CMK (cell line): ENCODE measurements at regions not wholly inside any gene's neighbourhood (a gene's known extent, or its start where the extent isn't known, plus 50 kb on each side); places are given as distances from the start of the nearest gene placed in this dataset.

ENCODE experiments used
- DNase-seq: peaks from one replicate; pipeline ENCODE4 v3.0.0-alpha.2; 2010; ENCODE audit warnings: low read depth

DNA sequence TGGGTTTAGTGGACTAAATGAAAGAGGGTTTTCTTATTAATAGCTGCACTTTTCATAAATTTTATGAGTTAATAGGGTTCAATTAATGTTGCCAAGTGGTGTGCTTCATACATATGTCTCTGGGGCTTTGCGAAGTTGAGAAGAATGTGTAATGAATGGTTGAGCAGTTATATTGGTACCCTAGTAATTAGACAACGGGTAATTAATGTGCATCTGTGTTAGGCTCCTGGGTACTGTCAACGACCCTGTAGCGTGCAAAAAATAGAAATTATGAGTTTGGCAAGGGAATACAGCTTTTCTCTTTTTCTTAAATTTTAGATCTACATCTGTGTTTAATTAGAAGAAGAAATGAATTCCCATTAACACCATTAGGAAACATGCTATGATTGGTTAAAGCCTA, 1027.7 kb downstream of the ARAP2 start:
- DNase-seq = no peak

GRCh38 chr4:35217331-35217730, 1027.0 kb downstream of the ARAP2 start:
- DNase-seq = no peak

- DNase-seq = no peak
Measured at GRCh38 chr4:35228313-35228712, 1016.0 kb downstream of the ARAP2 start.

DNA sequence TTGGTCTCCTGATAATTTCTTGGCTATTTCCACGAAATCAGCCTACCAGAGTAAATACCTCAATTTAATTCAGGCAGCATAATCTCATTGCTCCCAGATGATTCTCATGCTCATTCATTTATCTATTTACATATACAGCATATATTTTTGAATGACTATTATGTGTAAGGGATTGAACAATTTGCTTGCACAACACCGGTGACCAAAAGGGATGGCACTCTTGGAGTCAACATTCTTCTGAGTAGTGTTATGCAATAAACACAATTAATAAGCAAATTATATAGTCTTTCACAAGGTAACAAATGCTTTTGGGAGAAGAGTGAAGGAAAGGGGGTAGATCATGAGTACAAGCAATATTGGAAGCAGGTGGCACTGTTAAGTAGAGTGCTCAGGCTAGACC, 1015.3 kb downstream of the ARAP2 start:
- no peak for DNase-seq

GRCh38 chr4:35237924-35238323, 1006.4 kb downstream of the ARAP2 start:
- no peak for DNase-seq

DNA sequence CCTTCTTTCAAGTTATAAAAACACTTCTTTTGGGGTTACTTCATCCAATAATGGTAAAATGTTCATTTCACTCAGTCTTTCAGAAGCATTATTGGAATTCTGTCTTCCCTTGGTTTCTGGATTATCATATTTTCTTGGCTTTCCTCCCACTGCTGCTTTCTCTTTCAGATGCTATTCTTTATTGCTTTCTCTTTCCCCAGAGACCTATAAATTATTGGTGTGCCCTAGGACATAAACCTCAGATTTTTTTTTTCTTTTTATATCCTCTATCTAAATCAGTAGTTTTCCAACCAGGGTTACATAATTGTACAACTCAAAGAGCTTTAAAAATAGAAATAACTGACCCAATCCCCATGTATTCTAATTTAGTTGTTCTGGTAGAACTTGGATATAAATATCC, 1005.5 kb downstream of the ARAP2 start:
- DNase-seq = no peak

DNA sequence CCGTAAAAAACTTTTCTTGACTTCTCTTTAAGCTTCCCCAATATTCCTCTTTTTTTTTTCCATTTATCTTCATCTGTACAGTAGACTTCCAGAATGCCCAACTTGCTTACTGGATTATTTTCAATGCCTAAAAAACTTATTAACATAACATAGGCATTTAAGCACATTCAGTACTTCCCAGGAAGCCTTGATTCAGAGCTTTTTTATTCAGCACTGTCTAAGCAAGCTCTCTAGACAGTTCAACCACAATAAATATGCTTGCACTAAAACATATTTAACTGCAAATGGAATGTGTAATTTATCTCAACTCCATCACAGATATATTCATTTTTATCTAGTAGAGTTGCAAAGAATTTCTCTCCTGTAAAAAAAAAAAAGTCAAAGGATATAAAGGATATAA, 997.8 kb downstream of the ARAP2 start:
- DNase-seq = no peak

GRCh38 chr4:35247047-35247446, 997.3 kb downstream of the ARAP2 start:
- DNase-seq = no peak

DNA sequence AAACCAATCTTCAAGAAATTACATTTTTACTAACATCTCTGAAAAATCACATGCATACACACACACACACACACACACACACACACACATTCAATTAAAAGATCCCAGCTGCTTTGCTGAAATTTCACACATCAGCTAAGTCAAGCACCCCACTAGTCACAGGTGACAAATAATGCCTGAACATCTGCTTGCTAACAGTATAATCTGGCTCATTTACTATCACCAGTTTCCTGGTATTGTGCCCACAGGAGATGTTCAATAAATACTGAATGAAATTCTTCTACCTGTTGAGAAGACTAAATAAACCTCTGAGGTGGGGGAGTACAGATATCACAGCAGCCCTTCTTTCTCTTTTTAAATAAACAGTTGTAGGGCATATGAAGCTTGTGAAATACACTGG, 994.0 kb downstream of the ARAP2 start:
- no peak for DNase-seq

DNA sequence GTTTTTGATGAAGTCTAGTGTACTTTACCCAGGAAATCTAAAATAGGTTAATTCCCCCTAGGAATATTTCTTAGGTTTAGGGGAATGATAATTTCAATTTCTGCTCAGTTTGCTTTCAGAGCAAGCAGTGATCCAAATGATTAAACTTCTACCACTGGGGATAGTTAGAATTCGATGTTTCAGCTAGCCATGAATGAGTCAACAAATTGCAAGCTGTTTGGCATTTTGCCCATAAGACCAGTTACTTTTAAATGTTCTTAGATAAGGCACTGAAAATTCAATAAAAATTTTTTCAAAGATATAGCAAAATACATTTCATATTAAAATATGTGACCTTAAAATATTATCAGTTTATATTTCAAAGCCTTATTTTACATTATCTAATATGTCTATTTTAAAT, 993.6 kb downstream of the ARAP2 start:
- DNase-seq = no peak

- DNase-seq = no peak
Measured at GRCh38 chr4:35252071-35252470, 992.2 kb downstream of the ARAP2 start.

GRCh38 chr4:35252866-35253265, 991.4 kb downstream of the ARAP2 start:
- DNase-seq = no peak

DNA sequence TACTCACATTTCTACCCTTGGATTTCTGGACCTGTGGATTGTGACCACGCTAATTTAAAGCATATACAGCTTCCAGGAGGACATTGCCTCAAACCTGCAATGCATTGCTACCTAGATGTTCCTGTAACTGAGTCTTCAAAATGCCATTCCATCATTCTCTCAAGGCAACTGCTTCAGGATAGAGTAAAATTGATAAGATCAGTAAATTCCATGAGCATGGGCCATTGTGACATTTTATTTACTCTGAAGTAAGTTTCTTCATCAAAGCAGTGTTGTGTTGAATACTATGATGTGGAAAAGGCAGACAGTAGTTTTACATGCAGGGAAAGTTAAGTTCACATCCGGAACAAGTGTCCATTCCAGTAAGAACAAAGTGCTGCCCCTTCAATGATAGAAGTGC, 991.0 kb downstream of the ARAP2 start:
- DNase-seq = no peak

GRCh38 chr4:35286434-35286833, 957.9 kb downstream of the ARAP2 start:
- DNase-seq = no peak

GRCh38 chr4:35300996-35301774, 943.1 kb downstream of the ARAP2 start:
- DNase-seq = no peak

GRCh38 chr4:35315419-35315818, 928.9 kb downstream of the ARAP2 start:
- no peak for DNase-seq

DNA sequence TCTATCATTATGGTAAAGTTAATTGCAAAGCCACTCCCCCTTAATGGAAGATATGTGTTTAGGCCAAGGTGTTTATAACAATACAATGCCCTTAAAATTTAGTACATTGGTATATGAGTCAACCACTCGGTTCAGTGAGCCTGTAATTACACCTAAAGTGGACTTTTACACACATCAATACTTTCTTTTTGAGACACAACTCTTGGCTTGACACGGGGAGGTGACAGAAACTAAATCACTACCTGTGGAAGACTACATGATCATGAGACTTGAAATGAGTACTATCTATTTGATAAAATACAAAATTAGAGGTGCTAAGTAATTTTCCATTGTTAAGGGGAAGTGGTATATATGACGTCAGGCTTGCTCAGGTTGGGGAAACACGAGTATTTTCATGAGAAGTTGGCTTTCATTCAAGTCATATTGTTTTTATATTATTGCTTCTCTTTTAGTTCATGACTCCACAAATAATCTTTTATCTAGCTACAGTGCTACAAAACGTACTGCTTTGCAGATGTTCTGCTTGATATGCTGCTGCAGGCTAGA, 918.3 kb downstream of the ARAP2 start:
- DNase-seq = no peak

GRCh38 chr4:35342833-35343232, 901.5 kb downstream of the ARAP2 start:
- no peak for DNase-seq

GRCh38 chr4:35347276-35347675, 897.0 kb downstream of the ARAP2 start:
- DNase-seq = no peak

DNA sequence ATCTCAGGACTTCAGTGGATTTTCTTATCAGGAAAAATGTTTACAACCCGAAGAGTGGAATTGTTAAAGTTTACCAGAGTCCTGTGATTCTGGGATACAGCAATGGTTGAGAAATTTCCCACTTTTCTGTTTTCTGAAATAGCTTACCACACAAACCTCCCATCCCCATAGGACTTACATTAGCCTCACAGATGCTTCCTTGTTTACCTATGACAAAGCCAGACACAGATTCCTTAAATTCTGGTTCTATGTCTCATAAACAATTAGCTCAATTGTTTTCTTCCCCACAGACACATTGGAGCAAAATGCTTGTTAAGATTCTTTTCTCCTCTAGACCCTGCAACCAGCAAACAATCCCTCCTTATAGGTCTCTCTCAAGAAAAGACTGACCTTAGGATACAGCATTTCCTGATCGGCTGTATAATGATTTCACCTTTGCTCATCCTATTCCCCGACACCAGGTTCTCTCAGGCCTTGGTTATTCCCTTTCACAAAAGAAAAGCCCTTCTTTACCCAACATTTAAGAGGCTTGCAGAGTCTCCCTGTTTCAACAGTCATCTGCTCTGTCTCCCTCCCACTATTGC, 886.2 kb downstream of the ARAP2 start:
- no peak for DNase-seq

DNA sequence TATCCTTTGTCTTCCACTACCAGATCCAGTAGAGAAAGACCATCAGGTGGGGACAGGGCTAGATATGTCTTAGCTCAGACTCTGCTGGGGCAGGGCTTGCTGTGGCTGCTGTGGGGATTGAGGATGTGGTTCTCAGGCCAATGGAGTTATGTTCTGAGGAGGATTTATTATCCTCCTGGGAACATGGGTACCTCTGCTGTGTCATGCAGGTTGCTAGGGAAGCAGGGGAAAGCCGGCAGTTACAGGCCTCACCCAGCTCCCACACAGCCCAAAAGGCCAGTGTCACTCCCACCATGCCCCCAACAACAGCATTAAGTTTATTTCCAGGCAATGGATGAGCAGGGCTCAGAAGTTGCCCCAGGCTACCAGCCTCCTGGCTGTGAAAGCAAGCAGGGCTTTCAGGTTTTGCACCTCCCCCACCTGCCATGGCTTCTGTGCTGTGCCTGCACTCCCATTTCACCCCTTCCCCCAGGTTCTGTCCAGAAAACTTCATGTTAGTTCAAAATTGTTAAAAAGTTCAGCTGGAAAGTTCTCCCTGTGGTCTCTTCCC, 879.9 kb downstream of the ARAP2 start:
- DNase-seq = no peak

GRCh38 chr4:35365186-35365585, 879.1 kb downstream of the ARAP2 start:
- no peak for DNase-seq

DNA sequence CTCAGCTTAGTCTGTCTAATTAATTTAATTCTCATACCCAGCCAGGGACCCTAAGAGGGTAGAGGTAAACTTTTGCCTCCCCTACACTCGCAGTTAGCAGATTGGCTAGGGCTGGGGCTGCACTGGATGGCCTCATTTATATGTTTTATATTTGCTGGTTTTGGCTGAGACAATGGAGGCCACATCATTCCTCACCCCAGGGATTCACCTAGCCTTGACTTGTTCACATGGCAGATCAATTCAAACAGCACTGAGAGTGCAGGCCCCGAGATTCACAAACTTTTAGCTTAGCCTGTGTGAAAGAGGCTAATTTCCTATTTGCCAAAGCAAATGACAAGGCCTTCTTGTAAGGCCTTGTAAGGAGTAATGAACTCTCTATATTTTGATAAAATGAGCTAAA, 844.4 kb downstream of the ARAP2 start:
- DNase-seq = no peak
